ENCODE measurements at regions not wholly inside any gene's neighbourhood (a gene's known extent, or its start where the extent isn't known, plus 50 kb on each side); places are given as distances from the start of the nearest gene placed in this dataset.

DNA sequence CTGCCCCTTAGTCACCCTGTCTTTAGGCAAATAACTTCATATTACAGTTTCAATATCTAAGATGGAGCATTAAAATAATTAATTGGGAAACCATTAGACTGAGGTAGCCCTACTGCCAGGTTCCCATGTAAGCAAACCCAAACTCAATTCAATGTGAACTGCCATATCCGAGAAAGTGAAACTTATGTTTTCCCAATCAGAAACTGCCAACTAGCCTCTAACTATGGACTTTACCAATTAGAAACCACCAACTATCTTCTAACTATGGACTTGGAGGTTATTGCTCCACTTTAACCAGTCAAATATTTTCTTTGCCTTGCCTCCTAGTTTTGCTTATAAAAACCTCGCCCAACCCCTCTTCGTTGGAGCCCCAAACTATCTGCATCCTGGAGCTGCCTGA, 218.5 kb downstream of the ENC1 start:
- Mint-ChIP-seq H3K4me3 (ENCODE audit: unreplicated experiment) (no peak overlapping the region), H3K4me1 (ENCODE audit: low read depth, unreplicated experiment) (peaks cover 11% of the 10 kb centered on the region), H3K36me3 (ENCODE audit: unreplicated experiment) (no peaks in the 10 kb centered on the region), H3K27me3 (ENCODE audit: unreplicated experiment) (no peaks in the 10 kb centered on the region), H3K27ac (ENCODE audit: unreplicated experiment) (no peak overlapping the region), H3K9me3 (ENCODE audit: unreplicated experiment) (no peaks in the 10 kb centered on the region)
- TF ChIP-seq, protein P1, sequence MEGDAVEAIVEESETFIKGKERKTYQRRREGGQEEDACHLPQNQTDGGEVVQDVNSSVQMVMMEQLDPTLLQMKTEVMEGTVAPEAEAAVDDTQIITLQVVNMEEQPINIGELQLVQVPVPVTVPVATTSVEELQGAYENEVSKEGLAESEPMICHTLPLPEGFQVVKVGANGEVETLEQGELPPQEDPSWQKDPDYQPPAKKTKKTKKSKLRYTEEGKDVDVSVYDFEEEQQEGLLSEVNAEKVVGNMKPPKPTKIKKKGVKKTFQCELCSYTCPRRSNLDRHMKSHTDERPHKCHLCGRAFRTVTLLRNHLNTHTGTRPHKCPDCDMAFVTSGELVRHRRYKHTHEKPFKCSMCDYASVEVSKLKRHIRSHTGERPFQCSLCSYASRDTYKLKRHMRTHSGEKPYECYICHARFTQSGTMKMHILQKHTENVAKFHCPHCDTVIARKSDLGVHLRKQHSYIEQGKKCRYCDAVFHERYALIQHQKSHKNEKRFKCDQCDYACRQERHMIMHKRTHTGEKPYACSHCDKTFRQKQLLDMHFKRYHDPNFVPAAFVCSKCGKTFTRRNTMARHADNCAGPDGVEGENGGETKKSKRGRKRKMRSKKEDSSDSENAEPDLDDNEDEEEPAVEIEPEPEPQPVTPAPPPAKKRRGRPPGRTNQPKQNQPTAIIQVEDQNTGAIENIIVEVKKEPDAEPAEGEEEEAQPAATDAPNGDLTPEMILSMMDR (IDR thresholded peaks at IDR 0.05; ENCODE audit: partially characterized antibody, unreplicated experiment): no peak
- no peak for DNase-seq

DNA sequence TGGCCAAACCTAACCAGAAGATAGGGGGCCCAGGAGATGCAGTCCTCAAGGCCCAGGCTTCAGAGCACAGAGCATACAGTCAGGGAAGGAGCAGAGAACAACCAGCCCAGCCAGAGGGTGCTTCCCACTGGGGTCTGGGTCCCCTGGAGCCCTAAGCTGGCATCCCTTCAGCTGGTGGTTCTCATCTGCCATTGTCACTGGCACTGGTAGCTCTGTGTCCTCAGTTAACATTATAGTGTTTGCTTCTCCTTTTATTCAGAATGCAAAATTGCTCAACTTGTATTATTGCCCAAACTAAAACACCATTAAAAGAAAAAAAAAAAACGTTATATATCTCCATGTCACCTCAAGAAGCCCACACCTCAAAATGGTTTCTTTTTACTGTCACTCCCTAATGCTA, 219.2 kb downstream of the ENC1 start:
- H3K27me3 Mint-ChIP-seq (ENCODE audit: unreplicated experiment): no peaks in the 10 kb centered on the region
- no peak overlapping the region for H3K4me3 Mint-ChIP-seq (ENCODE audit: unreplicated experiment)
- H3K9me3 Mint-ChIP-seq (ENCODE audit: unreplicated experiment): no peaks in the 10 kb centered on the region
- no peak overlapping the region for H3K27ac Mint-ChIP-seq (ENCODE audit: unreplicated experiment)
- no peak for DNase-seq
- H3K4me1 Mint-ChIP-seq (ENCODE audit: low read depth, unreplicated experiment): peaks cover 9% of the 10 kb centered on the region
- no peaks in the 10 kb centered on the region for H3K36me3 Mint-ChIP-seq (ENCODE audit: unreplicated experiment)
- TF ChIP-seq, protein P1 (IDR thresholded peaks at IDR 0.05; ENCODE audit: partially characterized antibody, unreplicated experiment): no peak

DNA sequence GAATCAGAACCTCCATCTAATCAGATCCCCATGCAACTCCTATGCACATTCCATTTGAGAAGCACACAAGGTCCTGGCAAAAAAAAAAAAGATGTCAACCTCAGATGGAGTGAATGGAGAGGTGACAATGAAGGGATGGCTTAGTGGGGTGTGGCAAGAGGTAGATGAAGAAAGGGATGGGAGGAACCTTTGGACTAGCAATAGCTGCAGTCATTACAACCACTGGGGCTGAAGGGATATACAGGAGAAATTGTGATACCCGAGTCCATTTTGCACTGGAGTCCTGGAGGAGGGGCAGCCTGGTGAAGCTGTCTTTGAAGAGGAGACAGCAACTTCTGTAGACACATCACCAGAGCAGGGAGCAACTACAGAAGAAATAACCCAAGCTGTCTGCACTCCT, 219.6 kb downstream of the ENC1 start:
- no peaks in the 10 kb centered on the region for H3K9me3 Mint-ChIP-seq (ENCODE audit: unreplicated experiment)
- H3K27ac Mint-ChIP-seq (ENCODE audit: unreplicated experiment): no peak overlapping the region
- H3K27me3 Mint-ChIP-seq (ENCODE audit: unreplicated experiment): no peaks in the 10 kb centered on the region
- DNase-seq: no peak
- H3K36me3 Mint-ChIP-seq (ENCODE audit: unreplicated experiment): no peaks in the 10 kb centered on the region
- TF ChIP-seq, protein P1 (IDR thresholded peaks at IDR 0.05; ENCODE audit: partially characterized antibody, unreplicated experiment): no peak
- no peak overlapping the region for H3K4me3 Mint-ChIP-seq (ENCODE audit: unreplicated experiment)
- peaks cover 9% of the 10 kb centered on the region for H3K4me1 Mint-ChIP-seq (ENCODE audit: low read depth, unreplicated experiment)

DNA sequence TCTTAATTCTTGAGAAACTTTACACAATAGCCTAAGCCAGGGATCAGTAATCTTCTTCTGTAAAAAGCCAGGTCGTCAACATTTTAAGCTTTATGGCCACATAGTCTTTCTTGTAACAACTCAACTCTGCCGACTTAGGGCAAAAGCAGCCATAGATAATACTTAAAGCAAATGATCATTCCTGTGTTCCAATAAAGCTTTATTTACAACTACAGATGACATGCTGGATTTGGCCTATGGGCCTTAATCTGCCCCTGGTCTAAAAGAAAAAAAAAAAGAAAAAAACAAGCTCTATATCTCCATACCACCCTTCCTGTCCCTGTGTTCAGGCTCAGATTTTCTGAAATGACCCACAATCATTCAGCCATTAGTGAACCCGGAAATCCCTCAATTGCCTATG, 220.3 kb downstream of the ENC1 start:
- peaks cover 14% of the 10 kb centered on the region for H3K4me1 Mint-ChIP-seq (ENCODE audit: low read depth, unreplicated experiment)
- peaks cover 3% of the 10 kb centered on the region for H3K27me3 Mint-ChIP-seq (ENCODE audit: unreplicated experiment)
- no peak for DNase-seq
- H3K36me3 Mint-ChIP-seq (ENCODE audit: unreplicated experiment): no peaks in the 10 kb centered on the region
- no peak overlapping the region for H3K27ac Mint-ChIP-seq (ENCODE audit: unreplicated experiment)
- TF ChIP-seq, protein P1 (IDR thresholded peaks at IDR 0.05; ENCODE audit: partially characterized antibody, unreplicated experiment): no peak
- H3K4me3 Mint-ChIP-seq (ENCODE audit: unreplicated experiment): no peak overlapping the region
- no peaks in the 10 kb centered on the region for H3K9me3 Mint-ChIP-seq (ENCODE audit: unreplicated experiment)

- H3K9me3 Mint-ChIP-seq (ENCODE audit: unreplicated experiment): no peaks in the 10 kb centered on the region
- H3K27ac Mint-ChIP-seq (ENCODE audit: unreplicated experiment): no peak overlapping the region
- no peak for DNase-seq
- H3K4me1 Mint-ChIP-seq (ENCODE audit: low read depth, unreplicated experiment): peaks cover 19% of the 10 kb centered on the region
- H3K4me3 Mint-ChIP-seq (ENCODE audit: unreplicated experiment): no peak overlapping the region
- H3K36me3 Mint-ChIP-seq (ENCODE audit: unreplicated experiment): no peaks in the 10 kb centered on the region
- peaks cover 3% of the 10 kb centered on the region for H3K27me3 Mint-ChIP-seq (ENCODE audit: unreplicated experiment)
- TF ChIP-seq, protein P1 (IDR thresholded peaks at IDR 0.05; ENCODE audit: partially characterized antibody, unreplicated experiment): no peak
These were observed 221.1 kb downstream of the ENC1 start for GRCh38 chr5:74419468-74419867.
